ENCODE measurements at regions not wholly inside any gene's neighbourhood (a gene's known extent, or its start where the extent isn't known, plus 50 kb on each side); places are given as distances from the start of the nearest gene placed in this dataset.

- no peak for DNase-seq
These were observed 181.7 kb upstream of the IGFBP7 start for GRCh38 chr4:57291911-57292310.

- no peak for DNase-seq
These were observed 177.8 kb upstream of the IGFBP7 start for GRCh38 chr4:57287687-57288604.

GRCh38 chr4:57282933-57283310, 172.7 kb upstream of the IGFBP7 start:
- DNase-seq = no peak

GRCh38 chr4:57280481-57280880, 170.3 kb upstream of the IGFBP7 start:
- DNase-seq = no peak

GRCh38 chr4:57278780-57279179, 168.6 kb upstream of the IGFBP7 start:
- no peak for DNase-seq

- DNase-seq = no peak
These were observed 163.9 kb upstream of the IGFBP7 start for GRCh38 chr4:57274082-57274481.

- no peak for DNase-seq
These were observed 160.2 kb upstream of the IGFBP7 start for GRCh38 chr4:57270346-57270745.

GRCh38 chr4:57265831-57266582, 155.8 kb upstream of the IGFBP7 start:
- DNase-seq = no peak

- no peak for DNase-seq
These were observed 144.6 kb upstream of the IGFBP7 start for GRCh38 chr4:57254754-57255153.

- no peak for DNase-seq
These were observed 138.9 kb upstream of the IGFBP7 start for GRCh38 chr4:57249083-57249482.

- no peak for DNase-seq
These were observed 132.9 kb upstream of the IGFBP7 start for GRCh38 chr4:57243076-57243475.

- no peak for DNase-seq
These were observed 124.1 kb upstream of the IGFBP7 start for GRCh38 chr4:57234252-57234775.

GRCh38 chr4:57233386-57233785, 123.2 kb upstream of the IGFBP7 start:
- DNase-seq = no peak

- DNase-seq = no peak
These were observed 121.6 kb upstream of the IGFBP7 start for GRCh38 chr4:57231781-57232180.

- no peak for DNase-seq
These were observed 110.5 kb upstream of the IGFBP7 start for GRCh38 chr4:57220734-57221133.

- DNase-seq = no peak
These were observed 110.0 kb upstream of the IGFBP7 start for GRCh38 chr4:57220172-57220571.

GRCh38 chr4:57219431-57219830, 109.2 kb upstream of the IGFBP7 start:
- no peak for DNase-seq

GRCh38 chr4:57214654-57215411, 104.6 kb upstream of the IGFBP7 start:
- DNase-seq = no peak

GRCh38 chr4:57211131-57211530, 100.9 kb upstream of the IGFBP7 start:
- no peak for DNase-seq

GRCh38 chr4:57206172-57206571, 96.0 kb upstream of the IGFBP7 start:
- no peak for DNase-seq

GRCh38 chr4:57205580-57205979, 95.4 kb upstream of the IGFBP7 start:
- no peak for DNase-seq

GRCh38 chr4:57200799-57201327, 90.7 kb upstream of the IGFBP7 start:
- DNase-seq = no peak

- DNase-seq = no peak
These were observed 89.1 kb upstream of the IGFBP7 start for GRCh38 chr4:57199267-57199666.
